GM23338 (cell line): ENCODE measurements at regions not wholly inside any gene's neighbourhood (a gene's known extent, or its start where the extent isn't known, plus 50 kb on each side); places are given as distances from the start of the nearest gene placed in this dataset.

Experiments used
- ATAC-seq: fragments of 200-7000 bp; cut with Tn5 transposase; 3 replicates; pipeline ENCODE4 v1.9.1; 2020
- DNase-seq: peaks from one replicate; pipeline ENCODE4 v3.0.0-alpha.2; 2015; ENCODE audit warnings: low spot score
- H2AFZ ChIP-seq: fragments of 200-600 bp; sonication (generic); 2 replicates; pipeline ENCODE4 v1.8.0; 2016; ENCODE audit warnings: antibody characterized with exemption, mild to moderate bottlenecking, moderate library complexity
- H3F3A ChIP-seq: fragments of 200-600 bp; sonication (generic); replicated peaks from 2 replicates; pipeline ENCODE4 v1.8.0; 2017; ENCODE audit warnings: antibody characterized with exemption, mixed run types, low read depth
- H3K27ac ChIP-seq: fragments of 200-600 bp; sonication (generic); 2 replicates; pipeline ENCODE4 v1.6.1; 2016; ENCODE audit warnings: low read depth
- H3K27me3 ChIP-seq: fragments of 200-600 bp; sonication (generic); 2 replicates; pipeline ENCODE4 v1.8.0; 2016; ENCODE audit warnings: mild to moderate bottlenecking, mixed run types, moderate library complexity; ENCODE audit not compliant: insufficient read depth
- H3K36me3 ChIP-seq: fragments of 200-600 bp; sonication (generic); 2 replicates; pipeline ENCODE4 v1.8.0; 2016; ENCODE audit warnings: mild to moderate bottlenecking; ENCODE audit not compliant: insufficient read depth
- H3K4me1 ChIP-seq: fragments of 200-600 bp; sonication (generic); 2 replicates; pipeline ENCODE4 v1.8.0; 2016; ENCODE audit warnings: mild to moderate bottlenecking, moderate library complexity; ENCODE audit not compliant: insufficient read depth
- H3K4me2 ChIP-seq: fragments of 200-600 bp; sonication (generic); 2 replicates; pipeline ENCODE4 v1.7.1; 2017; ENCODE audit warnings: mixed run types
- H3K4me3 ChIP-seq: fragments of 200-600 bp; sonication (generic); 2 replicates; pipeline ENCODE4 v1.6.1; 2016; ENCODE audit warnings: mixed run types
- H3K79me2 ChIP-seq: fragments of 200-600 bp; sonication (generic); replicated peaks from 2 replicates; pipeline ENCODE4 v1.8.0; 2017; ENCODE audit warnings: mild to moderate bottlenecking; ENCODE audit not compliant: insufficient read depth
- H3K9me2 ChIP-seq: fragments of 200-600 bp; sonication (generic); 2 replicates; pipeline ENCODE4 v1.8.0; 2017; ENCODE audit not compliant: insufficient read depth
- H4K20me1 ChIP-seq: fragments of 200-600 bp; sonication (generic); replicated peaks from 2 replicates; pipeline ENCODE4 v1.8.0; 2017; ENCODE audit warnings: mild to moderate bottlenecking; ENCODE audit not compliant: insufficient read depth
- H3K27ac Mint-ChIP-seq: 2 replicates; pipeline ENCODE4 v1.8.0; 2020; ENCODE audit warnings: inconsistent platforms, mild to moderate bottlenecking, moderate library complexity, mixed read lengths
- H3K27me3 Mint-ChIP-seq: 3 replicates; pipeline ENCODE4 v1.8.0; 2022; ENCODE audit warnings: low read depth, mild to moderate bottlenecking, moderate library complexity, mixed read lengths, inconsistent platforms; ENCODE audit not compliant: insufficient read depth, poor library complexity
- H3K36me3 Mint-ChIP-seq: 3 replicates; pipeline ENCODE4 v1.8.0; 2021; ENCODE audit warnings: low read depth, mild to moderate bottlenecking, inconsistent platforms, moderate library complexity, mixed read lengths
- H3K4me1 Mint-ChIP-seq: 3 replicates; pipeline ENCODE4 v1.8.0; 2020; ENCODE audit warnings: mild to moderate bottlenecking, inconsistent platforms, mixed read lengths
- H3K4me3 Mint-ChIP-seq: 3 replicates; pipeline ENCODE4 v1.8.0; 2021; ENCODE audit warnings: moderate library complexity, mild to moderate bottlenecking, inconsistent platforms, mixed read lengths
- H3K9me3 Mint-ChIP-seq: 3 replicates; pipeline ENCODE4 v1.8.0; 2020; ENCODE audit warnings: moderate library complexity, mild to moderate bottlenecking, inconsistent platforms, mixed read lengths
- CREB1 ChIP-seq: fragments of 250-450 bp; sonication (Bioruptor Pico); IDR thresholded peaks from 2 replicates; pipeline ENCODE4 v1.5.0; 2020; ENCODE audit warnings: low read depth, mild to moderate bottlenecking, moderate library complexity
- EZH2phosphoT487 ChIP-seq: fragments of 200-600 bp; sonication (generic); IDR thresholded peaks from one replicate; pipeline ENCODE4 v1.8.1; 2018; ENCODE audit warnings: antibody characterized with exemption; ENCODE audit not compliant: unreplicated experiment
- JUNB ChIP-seq: IDR thresholded peaks from one replicate; pipeline ENCODE4 v1.6.1; 2016; ENCODE audit warnings: antibody characterized with exemption; ENCODE audit not compliant: unreplicated experiment
- NANOG ChIP-seq: IDR thresholded peaks from 2 replicates; pipeline ENCODE4 v1.6.1; 2016; ENCODE audit warnings: antibody characterized with exemption, borderline replicate concordance
- STAT1 ChIP-seq: IDR thresholded peaks from one replicate; pipeline ENCODE4 v1.6.1; 2016; ENCODE audit warnings: antibody characterized with exemption; ENCODE audit not compliant: unreplicated experiment
- ZNF114 ChIP-seq: fragments of 250-450 bp; sonication (Bioruptor Pico); IDR thresholded peaks from 2 replicates; pipeline ENCODE4 v1.5.0; 2020; ENCODE audit warnings: mild to moderate bottlenecking, moderate library complexity
- ZNF331 ChIP-seq: fragments of 250-450 bp; sonication (Bioruptor Pico); IDR thresholded peaks from 2 replicates; pipeline ENCODE4 v1.5.0; 2020; ENCODE audit warnings: low read depth, mild to moderate bottlenecking, moderate library complexity
- TF ChIP-seq, protein P1 (sequence below), 2 experiments: fragments of 200-600 bp in 1 of 2; sonication (generic) in 1 of 2; conservative IDR thresholded peaks; 2 replicates each; pipeline versions ENCODE4 v1.5.1 to v1.6.1; 2016 to 2017; ENCODE audit warnings: antibody characterized with exemption in 2 of 2, low read depth in 2 of 2, mild to moderate bottlenecking in 2 of 2, moderate library complexity in 1 of 2
- TF ChIP-seq, protein P2 (sequence below): fragments of 250-450 bp; sonication (Bioruptor Pico); IDR thresholded peaks from 2 replicates; pipeline ENCODE4 v1.5.0; 2020; ENCODE audit warnings: mild to moderate bottlenecking, moderate library complexity
- TF ChIP-seq, protein P3 (sequence below): IDR thresholded peaks from 2 replicates; pipeline ENCODE4 v1.6.1; 2016; ENCODE audit warnings: antibody characterized with exemption

DNA sequence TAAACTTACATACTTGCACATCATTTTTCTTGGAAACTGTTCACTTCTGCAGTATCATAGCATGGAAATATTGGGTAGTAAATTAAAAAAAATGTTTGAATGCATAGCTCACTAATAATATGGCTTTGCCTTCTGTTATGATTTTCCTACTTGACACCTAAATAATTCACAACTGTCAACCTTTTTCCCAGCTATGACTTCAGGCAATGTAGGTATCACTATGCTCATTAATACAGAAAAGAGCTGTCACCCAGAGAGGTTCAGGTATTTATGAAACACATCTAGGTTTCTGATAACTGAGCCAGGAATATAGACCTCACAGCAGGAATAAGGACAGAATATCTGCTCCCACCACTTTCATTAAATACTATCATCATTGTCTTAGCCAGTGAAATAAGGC is 289.5 kb downstream of the ACTRT1 start:
- Histone ChIP-seq H3K36me3 (no peaks in the 10 kb centered on the region), H3K27ac (no peak overlapping the region), H3K79me2 (no peaks in the 10 kb centered on the region), H2AFZ (no peak overlapping the region), H4K20me1 (no peaks in the 10 kb centered on the region), H3K4me3 (no peak overlapping the region), H3K4me2 (no peak overlapping the region), H3K9me2 (no peaks in the 10 kb centered on the region), H3K4me1 (no peaks in the 10 kb centered on the region), H3K27me3 (no peaks in the 10 kb centered on the region), H3F3A (no peaks in the 10 kb centered on the region)
- Mint-ChIP-seq H3K9me3 (no peaks in the 10 kb centered on the region), H3K4me1 (no peaks in the 10 kb centered on the region), H3K4me3 (no peak overlapping the region), H3K27ac (no peak overlapping the region), H3K36me3 (no peaks in the 10 kb centered on the region), H3K27me3 (no peaks in the 10 kb centered on the region)
- no peak for ATAC-seq
- TF ChIP-seq NANOG, result no peak
- no peak for DNase-seq

DNA sequence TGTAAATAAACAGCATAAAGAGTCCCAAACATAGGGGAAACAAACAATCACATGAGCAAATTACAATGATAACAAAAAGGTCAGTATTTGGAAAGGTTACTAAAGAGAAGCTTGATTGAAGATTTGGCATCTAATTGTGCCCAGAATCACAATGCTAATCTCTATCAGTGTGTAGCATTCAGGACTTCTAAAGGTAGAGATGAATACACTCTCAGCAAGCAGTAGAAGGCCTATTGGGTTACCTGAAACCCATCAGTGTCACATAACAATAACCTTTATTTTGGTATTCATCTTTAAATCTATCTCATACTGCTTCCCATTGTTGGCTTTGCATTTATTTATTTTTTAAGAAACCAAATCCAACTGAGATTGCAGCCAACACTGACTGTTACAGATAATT is 319.5 kb downstream of the ACTRT1 start:
- Histone ChIP-seq H3K4me2 (peak overlapping the region; percentile 55; the same call in 1 of the 2 replicates), H3K27ac (no peak overlapping the region), H3K4me1 (peaks cover 9% of the 10 kb centered on the region), H3K9me2 (no peaks in the 10 kb centered on the region), H3K27me3 (no peaks in the 10 kb centered on the region), H3K36me3 (no peaks in the 10 kb centered on the region), H3F3A (no peaks in the 10 kb centered on the region), H2AFZ (no peak overlapping the region), H3K4me3 (peak overlapping the region; percentile 26; the same call in 1 of the 2 replicates), H3K79me2 (no peaks in the 10 kb centered on the region), H4K20me1 (no peaks in the 10 kb centered on the region)
- Mint-ChIP-seq H3K9me3 (no peaks in the 10 kb centered on the region; the same call in 2 of the 3 replicates), H3K4me1 (peaks cover 15% of the 10 kb centered on the region; the same call in 2 of the 3 replicates), H3K27ac (no peak overlapping the region), H3K36me3 (no peaks in the 10 kb centered on the region), H3K4me3 (no peak overlapping the region), H3K27me3 (no peaks in the 10 kb centered on the region)
- ATAC-seq (peak; percentile 77), DNase-seq (no peak)
- no peak for TF ChIP-seq ZNF331 (CRISPR knock-in tag)
- no peak for TF ChIP-seq EZH2phosphoT487
- no peak for TF ChIP-seq STAT1
- TF ChIP-seq, protein P1, sequence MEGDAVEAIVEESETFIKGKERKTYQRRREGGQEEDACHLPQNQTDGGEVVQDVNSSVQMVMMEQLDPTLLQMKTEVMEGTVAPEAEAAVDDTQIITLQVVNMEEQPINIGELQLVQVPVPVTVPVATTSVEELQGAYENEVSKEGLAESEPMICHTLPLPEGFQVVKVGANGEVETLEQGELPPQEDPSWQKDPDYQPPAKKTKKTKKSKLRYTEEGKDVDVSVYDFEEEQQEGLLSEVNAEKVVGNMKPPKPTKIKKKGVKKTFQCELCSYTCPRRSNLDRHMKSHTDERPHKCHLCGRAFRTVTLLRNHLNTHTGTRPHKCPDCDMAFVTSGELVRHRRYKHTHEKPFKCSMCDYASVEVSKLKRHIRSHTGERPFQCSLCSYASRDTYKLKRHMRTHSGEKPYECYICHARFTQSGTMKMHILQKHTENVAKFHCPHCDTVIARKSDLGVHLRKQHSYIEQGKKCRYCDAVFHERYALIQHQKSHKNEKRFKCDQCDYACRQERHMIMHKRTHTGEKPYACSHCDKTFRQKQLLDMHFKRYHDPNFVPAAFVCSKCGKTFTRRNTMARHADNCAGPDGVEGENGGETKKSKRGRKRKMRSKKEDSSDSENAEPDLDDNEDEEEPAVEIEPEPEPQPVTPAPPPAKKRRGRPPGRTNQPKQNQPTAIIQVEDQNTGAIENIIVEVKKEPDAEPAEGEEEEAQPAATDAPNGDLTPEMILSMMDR (conservative IDR thresholded peaks at IDR 0.05; ENCODE audit: low read depth in 2 of 2), result no peak
- TF ChIP-seq, protein P2, sequence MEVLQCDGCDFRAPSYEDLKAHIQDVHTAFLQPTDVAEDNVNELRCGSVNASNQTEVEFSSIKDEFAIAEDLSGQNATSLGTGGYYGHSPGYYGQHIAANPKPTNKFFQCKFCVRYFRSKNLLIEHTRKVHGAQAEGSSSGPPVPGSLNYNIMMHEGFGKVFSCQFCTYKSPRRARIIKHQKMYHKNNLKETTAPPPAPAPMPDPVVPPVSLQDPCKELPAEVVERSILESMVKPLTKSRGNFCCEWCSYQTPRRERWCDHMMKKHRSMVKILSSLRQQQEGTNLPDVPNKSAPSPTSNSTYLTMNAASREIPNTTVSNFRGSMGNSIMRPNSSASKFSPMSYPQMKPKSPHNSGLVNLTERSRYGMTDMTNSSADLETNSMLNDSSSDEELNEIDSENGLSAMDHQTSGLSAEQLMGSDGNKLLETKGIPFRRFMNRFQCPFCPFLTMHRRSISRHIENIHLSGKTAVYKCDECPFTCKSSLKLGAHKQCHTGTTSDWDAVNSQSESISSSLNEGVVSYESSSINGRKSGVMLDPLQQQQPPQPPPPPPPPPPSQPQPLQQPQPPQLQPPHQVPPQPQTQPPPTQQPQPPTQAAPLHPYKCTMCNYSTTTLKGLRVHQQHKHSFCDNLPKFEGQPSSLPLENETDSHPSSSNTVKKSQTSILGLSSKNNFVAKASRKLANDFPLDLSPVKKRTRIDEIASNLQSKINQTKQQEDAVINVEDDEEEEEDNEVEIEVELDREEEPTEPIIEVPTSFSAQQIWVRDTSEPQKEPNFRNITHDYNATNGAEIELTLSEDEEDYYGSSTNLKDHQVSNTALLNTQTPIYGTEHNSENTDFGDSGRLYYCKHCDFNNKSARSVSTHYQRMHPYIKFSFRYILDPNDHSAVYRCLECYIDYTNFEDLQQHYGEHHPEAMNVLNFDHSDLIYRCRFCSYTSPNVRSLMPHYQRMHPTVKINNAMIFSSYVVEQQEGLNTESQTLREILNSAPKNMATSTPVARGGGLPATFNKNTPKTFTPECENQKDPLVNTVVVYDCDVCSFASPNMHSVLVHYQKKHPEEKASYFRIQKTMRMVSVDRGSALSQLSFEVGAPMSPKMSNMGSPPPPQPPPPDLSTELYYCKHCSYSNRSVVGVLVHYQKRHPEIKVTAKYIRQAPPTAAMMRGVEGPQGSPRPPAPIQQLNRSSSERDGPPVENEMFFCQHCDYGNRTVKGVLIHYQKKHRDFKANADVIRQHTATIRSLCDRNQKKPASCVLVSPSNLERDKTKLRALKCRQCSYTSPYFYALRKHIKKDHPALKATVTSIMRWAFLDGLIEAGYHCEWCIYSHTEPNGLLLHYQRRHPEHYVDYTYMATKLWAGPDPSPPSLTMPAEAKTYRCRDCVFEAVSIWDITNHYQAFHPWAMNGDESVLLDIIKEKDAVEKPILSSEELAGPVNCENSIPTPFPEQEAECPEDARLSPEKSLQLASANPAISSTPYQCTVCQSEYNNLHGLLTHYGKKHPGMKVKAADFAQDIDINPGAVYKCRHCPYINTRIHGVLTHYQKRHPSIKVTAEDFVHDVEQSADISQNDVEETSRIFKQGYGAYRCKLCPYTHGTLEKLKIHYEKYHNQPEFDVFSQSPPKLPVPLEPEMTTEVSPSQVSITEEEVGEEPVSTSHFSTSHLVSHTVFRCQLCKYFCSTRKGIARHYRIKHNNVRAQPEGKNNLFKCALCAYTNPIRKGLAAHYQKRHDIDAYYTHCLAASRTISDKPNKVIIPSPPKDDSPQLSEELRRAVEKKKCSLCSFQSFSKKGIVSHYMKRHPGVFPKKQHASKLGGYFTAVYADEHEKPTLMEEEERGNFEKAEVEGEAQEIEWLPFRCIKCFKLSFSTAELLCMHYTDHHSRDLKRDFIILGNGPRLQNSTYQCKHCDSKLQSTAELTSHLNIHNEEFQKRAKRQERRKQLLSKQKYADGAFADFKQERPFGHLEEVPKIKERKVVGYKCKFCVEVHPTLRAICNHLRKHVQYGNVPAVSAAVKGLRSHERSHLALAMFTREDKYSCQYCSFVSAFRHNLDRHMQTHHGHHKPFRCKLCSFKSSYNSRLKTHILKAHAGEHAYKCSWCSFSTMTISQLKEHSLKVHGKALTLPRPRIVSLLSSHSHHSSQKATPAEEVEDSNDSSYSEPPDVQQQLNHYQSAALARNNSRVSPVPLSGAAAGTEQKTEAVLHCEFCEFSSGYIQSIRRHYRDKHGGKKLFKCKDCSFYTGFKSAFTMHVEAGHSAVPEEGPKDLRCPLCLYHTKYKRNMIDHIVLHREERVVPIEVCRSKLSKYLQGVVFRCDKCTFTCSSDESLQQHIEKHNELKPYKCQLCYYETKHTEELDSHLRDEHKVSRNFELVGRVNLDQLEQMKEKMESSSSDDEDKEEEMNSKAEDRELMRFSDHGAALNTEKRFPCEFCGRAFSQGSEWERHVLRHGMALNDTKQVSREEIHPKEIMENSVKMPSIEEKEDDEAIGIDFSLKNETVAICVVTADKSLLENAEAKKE (CRISPR knock-in tag), result no peak
- no peak for TF ChIP-seq ZNF114 (CRISPR knock-in tag)
- TF ChIP-seq CREB1 (CRISPR knock-in tag), result no peak
- TF ChIP-seq, protein P3, sequence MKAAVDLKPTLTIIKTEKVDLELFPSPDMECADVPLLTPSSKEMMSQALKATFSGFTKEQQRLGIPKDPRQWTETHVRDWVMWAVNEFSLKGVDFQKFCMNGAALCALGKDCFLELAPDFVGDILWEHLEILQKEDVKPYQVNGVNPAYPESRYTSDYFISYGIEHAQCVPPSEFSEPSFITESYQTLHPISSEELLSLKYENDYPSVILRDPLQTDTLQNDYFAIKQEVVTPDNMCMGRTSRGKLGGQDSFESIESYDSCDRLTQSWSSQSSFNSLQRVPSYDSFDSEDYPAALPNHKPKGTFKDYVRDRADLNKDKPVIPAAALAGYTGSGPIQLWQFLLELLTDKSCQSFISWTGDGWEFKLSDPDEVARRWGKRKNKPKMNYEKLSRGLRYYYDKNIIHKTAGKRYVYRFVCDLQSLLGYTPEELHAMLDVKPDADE, result no peak
- TF ChIP-seq JUNB, result no peak
